GM12872 (cell line): ENCODE measurements at regions not wholly inside any gene's neighbourhood (a gene's known extent, or its start where the extent isn't known, plus 50 kb on each side); places are given as distances from the start of the nearest gene placed in this dataset.

Source experiments
- TF ChIP-seq, protein P1 (sequence below): IDR thresholded peaks from 3 replicates; pipeline ENCODE4 v1.5.1; 2011; ENCODE audit warnings: low read depth, mild to moderate bottlenecking, low read length, moderate library complexity; ENCODE audit not compliant: insufficient read depth

DNA sequence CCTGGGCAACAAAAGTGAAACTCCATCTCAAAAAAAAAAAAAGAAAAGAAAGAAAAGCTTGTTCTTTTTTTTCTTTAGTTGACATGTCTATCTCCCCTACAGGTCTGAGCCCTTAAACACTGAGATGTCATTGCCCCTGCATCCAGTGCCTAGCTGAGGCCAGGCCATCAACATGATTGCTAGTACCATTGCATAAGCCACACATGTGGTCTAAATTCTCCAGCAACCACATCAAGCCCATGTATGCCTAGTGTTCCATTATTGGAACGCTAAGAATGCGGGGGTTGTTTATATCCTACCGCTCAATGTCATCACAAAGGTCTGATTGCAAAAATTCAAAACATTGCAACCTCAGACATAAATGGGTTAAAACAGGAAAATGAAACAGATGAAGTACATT is 62.7 kb downstream of the NPTX2 start:
- TF ChIP-seq, protein P1, sequence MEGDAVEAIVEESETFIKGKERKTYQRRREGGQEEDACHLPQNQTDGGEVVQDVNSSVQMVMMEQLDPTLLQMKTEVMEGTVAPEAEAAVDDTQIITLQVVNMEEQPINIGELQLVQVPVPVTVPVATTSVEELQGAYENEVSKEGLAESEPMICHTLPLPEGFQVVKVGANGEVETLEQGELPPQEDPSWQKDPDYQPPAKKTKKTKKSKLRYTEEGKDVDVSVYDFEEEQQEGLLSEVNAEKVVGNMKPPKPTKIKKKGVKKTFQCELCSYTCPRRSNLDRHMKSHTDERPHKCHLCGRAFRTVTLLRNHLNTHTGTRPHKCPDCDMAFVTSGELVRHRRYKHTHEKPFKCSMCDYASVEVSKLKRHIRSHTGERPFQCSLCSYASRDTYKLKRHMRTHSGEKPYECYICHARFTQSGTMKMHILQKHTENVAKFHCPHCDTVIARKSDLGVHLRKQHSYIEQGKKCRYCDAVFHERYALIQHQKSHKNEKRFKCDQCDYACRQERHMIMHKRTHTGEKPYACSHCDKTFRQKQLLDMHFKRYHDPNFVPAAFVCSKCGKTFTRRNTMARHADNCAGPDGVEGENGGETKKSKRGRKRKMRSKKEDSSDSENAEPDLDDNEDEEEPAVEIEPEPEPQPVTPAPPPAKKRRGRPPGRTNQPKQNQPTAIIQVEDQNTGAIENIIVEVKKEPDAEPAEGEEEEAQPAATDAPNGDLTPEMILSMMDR, result no peak

DNA sequence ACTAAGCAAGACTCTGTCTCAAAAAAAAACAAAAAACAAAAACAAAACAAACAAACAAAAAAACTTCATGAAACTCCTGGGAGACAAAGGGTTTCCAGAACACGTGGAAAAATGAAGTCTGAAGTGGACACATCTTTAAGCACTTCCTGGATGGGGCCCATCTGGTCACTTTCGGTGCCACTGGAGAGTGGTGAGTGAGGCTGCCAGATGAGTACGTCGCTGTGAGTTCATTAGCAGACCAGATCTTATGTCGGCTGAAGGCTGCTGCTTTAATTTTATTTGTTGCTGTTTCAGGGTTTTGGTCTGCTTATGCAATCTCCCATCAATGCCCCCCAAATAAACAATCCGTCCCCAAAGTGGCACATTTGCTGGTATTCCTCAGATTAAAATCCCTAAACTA is 64.4 kb downstream of the NPTX2 start:
- TF ChIP-seq, protein P1, result no peak

DNA sequence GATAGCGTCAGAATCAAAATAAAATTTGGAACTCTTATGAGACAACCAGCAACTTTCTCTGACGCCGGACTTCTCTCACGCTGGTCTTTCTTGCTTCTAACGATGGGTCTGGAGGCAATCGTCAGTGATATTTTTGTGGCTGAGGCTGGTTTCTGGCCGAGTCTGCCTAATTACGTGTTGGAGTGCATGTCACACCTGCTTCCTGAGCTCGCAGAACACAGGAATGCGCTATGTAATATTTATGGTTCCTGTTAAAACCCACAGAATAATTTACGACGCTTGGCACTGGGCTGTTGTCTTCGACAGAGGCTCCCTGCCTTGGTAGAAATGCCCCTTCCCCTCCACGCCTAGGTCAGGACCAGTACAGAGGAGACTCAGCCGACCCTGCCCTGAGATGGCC is 64.9 kb downstream of the NPTX2 start:
- TF ChIP-seq, protein P1, result no peak

DNA sequence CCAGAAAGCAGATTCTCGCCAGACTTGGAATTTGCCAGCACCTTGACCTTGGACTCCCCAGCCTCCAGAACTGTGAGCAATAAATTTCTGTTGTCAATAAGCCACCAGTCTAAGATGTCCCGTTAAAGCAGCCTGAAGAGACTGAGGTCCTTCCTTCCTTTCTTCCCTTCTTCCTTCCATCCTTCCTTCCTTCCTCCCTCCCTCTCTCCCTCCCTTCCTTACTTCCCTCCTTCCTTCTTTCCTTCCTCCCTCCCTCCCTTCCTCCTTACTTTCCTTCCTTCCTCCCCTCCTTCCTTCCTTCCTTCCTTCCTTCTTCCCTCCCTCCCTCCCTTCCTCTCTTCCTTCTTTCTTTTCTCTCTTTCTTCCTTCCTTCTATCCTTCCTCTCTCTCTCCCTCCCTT is 66.4 kb downstream of the NPTX2 start:
- TF ChIP-seq, protein P1, result no peak

DNA sequence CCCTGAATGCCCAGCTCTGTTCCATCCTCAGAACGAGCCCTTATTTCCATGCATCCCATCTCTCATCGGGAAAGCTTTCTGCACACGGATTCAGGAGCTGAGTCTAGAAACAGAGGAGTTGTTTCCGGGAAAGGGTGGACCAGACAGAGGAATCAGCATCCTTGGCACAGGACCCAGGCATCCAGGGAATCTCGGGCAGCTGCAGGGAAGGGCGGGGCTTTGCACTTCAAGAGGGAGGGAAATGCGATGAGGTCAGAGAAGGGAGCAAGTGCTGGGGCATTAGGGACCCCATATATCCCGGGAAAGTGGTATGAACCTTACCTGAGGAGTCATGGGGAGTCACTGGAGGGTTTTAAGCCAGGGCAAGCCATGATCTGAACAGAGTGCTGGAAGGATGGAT is 68.5 kb downstream of the NPTX2 start:
- TF ChIP-seq, protein P1, result no peak

DNA sequence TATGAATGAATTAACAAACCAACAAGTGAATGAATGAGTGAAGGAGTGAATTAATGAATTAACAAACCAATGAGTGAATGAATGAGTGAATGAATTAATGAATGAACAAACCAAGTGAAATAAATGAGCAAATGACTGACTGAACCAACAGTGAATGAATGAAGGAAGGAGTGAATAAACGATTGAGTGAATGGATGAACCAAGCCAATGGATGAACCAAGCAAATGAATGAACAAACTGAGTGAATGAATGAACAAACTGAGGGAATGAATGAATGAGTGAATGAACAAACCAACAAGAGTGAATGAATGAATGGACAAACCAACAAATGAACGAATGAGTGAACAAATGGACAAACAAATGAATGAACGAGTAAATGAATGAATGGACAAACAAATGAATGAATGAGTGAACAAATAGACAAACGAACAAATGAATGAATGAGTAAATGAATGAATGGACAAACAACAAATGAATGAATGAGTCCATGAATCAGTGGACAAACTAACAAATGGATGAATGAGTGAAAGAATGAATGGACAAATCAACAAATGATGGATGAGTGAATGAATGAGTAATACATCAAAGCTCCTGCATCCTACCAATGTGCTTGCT is 69.5 kb downstream of the NPTX2 start:
- TF ChIP-seq, protein P1, result no peak

DNA sequence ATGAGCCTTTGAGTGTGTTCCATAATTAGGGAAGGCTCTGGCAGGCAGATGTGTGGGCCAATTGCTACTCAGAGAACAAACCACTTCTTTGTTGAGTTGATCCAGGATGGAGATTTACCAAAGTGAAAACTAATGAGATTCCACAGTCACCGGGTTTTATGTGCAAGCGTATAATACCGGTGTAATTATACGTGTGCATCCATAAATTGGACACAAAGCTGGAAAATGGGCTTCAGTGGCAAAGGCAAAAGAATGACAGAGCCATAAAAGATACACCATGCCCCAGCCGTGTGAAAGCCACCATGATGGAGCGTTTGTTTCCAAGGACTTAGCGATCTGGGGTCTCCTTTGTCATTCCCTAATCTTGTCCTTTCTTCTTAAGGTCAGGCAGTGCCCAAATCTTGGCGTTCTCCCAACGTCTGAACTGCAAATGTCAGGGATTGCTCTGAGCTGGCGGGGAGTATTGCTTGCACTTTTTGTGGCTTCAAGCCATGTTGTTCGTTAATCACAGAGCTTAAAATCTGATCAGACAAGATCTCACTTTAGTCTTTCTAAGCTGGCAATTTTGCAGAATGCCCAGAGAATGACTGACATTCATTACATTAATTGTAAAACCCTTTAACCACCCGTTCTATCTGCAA is 70.1 kb downstream of the NPTX2 start:
- TF ChIP-seq, protein P1, result no peak
